Stomach smooth muscle (tissue), 2 donors: ENCODE measurements at regions not wholly inside any gene's neighbourhood (a gene's known extent, or its start where the extent isn't known, plus 50 kb on each side); places are given as distances from the start of the nearest gene placed in this dataset.
"Not testable (repeated sequence)": the region's sequence is repeated elsewhere in the genome, so short reads cannot be mapped to it uniquely, and the experiment has no call there.

Source experiments
- H3K27ac ChIP-seq: one replicate; pipeline ENCODE4 v1.7.0; 2013; ENCODE audit warnings: mild to moderate bottlenecking, low read length, inconsistent platforms
- H3K27me3 ChIP-seq, 2 donors: one replicate each; pipeline ENCODE4 v1.7.0; 2013; ENCODE audit warnings: low read length in 2 of 2; ENCODE audit not compliant: insufficient read depth in 2 of 2, control insufficient read depth in 1 of 2
- H3K36me3 ChIP-seq, 2 donors: one replicate each; pipeline ENCODE4 v1.7.0; 2013; ENCODE audit warnings: low read length in 2 of 2; ENCODE audit not compliant: control insufficient read depth in 2 of 2, insufficient read depth in 2 of 2
- H3K4me1 ChIP-seq: one replicate; pipeline ENCODE4 v1.7.0; 2013; ENCODE audit warnings: low read length; ENCODE audit not compliant: control insufficient read depth, insufficient read depth
- H3K4me3 ChIP-seq, 2 donors: one replicate each; pipeline ENCODE4 v1.7.0; 2013; ENCODE audit warnings: low read length in 2 of 2
- H3K9ac ChIP-seq, 2 donors: one replicate each; pipeline ENCODE4 v1.7.0; 2013; ENCODE audit warnings: low read length in 2 of 2, mild to moderate bottlenecking in 1 of 2
- H3K9me3 ChIP-seq, 2 donors: one replicate each; pipeline ENCODE4 v1.7.0; 2013; ENCODE audit warnings: low read length in 2 of 2; ENCODE audit not compliant: control insufficient read depth in 2 of 2
- donor health status: healthy.
- donor health status: Pancreatic carcinoma.

- no peak overlapping the region for H3K4me3 ChIP-seq
- no peak overlapping the region for H3K9ac ChIP-seq
- H3K36me3 ChIP-seq, result no peaks in the 10 kb centered on the region
- H3K27ac ChIP-seq, result no peak overlapping the region
- H3K9me3 ChIP-seq, result no peaks in the 10 kb centered on the region
- peaks cover 0 to 8% of the 10 kb centered on the region in 2 donors for H3K27me3 ChIP-seq
- no peaks in the 10 kb centered on the region for H3K4me1 ChIP-seq
Observed at GRCh38 chr5:160496334-160496733, 74.7 kb downstream of the PTTG1 start.

- H3K27me3 ChIP-seq, result peaks cover 0 to 8% of the 10 kb centered on the region in 2 donors
- H3K9me3 ChIP-seq, result no peaks in the 10 kb centered on the region
- no peak overlapping the region for H3K4me3 ChIP-seq
- H3K27ac ChIP-seq, result no peak overlapping the region
- H3K9ac ChIP-seq, result no peak overlapping the region
- H3K36me3 ChIP-seq, result no peaks in the 10 kb centered on the region
- no peaks in the 10 kb centered on the region for H3K4me1 ChIP-seq
Observed at GRCh38 chr5:160496784-160497183, 75.1 kb downstream of the PTTG1 start.

- H3K9ac ChIP-seq, result no peak overlapping the region
- H3K9me3 ChIP-seq, result no peaks in the 10 kb centered on the region
- no peaks in the 10 kb centered on the region for H3K36me3 ChIP-seq
- peaks cover 0 to 8% of the 10 kb centered on the region in 2 donors for H3K27me3 ChIP-seq
- H3K27ac ChIP-seq, result no peak overlapping the region
- no peaks in the 10 kb centered on the region for H3K4me1 ChIP-seq
- H3K4me3 ChIP-seq, result no peak overlapping the region
Observed at GRCh38 chr5:160497878-160498277, 76.2 kb downstream of the PTTG1 start.

- not testable (repeated sequence) for H3K27ac ChIP-seq, H3K36me3 ChIP-seq, H3K4me1 ChIP-seq, H3K9ac ChIP-seq, H3K4me3 ChIP-seq, H3K9me3 ChIP-seq, H3K27me3 ChIP-seq
Observed at GRCh38 chr5:160498441-160499043, 76.9 kb downstream of the PTTG1 start.

- Histone ChIP-seq H3K4me1 (no peaks in the 10 kb centered on the region), H3K9me3 (no peaks in the 10 kb centered on the region)
Observed at GRCh38 chr5:160500786-160501779, 79.4 kb downstream of the PTTG1 start.

GRCh38 chr5:160504906-160505305 lies 83.3 kb downstream of the PTTG1 start:
- Histone ChIP-seq H3K4me3 (no peak overlapping the region), H3K27ac (no peak overlapping the region), H3K27me3 (peaks cover 0 to 5% of the 10 kb centered on the region in 2 donors), H3K9ac (no peak overlapping the region), H3K36me3 (no peaks in the 10 kb centered on the region), H3K4me1 (no peaks in the 10 kb centered on the region), H3K9me3 (no peaks in the 10 kb centered on the region)

More at GRCh38 chr5:160500786-160501779, 79.4 kb downstream of the PTTG1 start:
- H3K27me3 ChIP-seq, result peaks cover 0 to 4% of the 10 kb centered on the region in 2 donors
- H3K9ac ChIP-seq, result no peak overlapping the region
- no peak overlapping the region for H3K4me3 ChIP-seq
- no peak overlapping the region for H3K27ac ChIP-seq
- no peaks in the 10 kb centered on the region for H3K36me3 ChIP-seq

- no peak overlapping the region for H3K9ac ChIP-seq
- H3K27ac ChIP-seq, result no peak overlapping the region
- H3K9me3 ChIP-seq, result no peaks in the 10 kb centered on the region
- H3K4me1 ChIP-seq, result no peaks in the 10 kb centered on the region
- no peak overlapping the region for H3K4me3 ChIP-seq
- H3K36me3 ChIP-seq, result no peaks in the 10 kb centered on the region
- H3K27me3 ChIP-seq, result peaks cover 0 to 5% of the 10 kb centered on the region in 2 donors
Observed at GRCh38 chr5:160506006-160507004, 84.7 kb downstream of the PTTG1 start.

- no peak overlapping the region for H3K27ac ChIP-seq
- no peaks in the 10 kb centered on the region for H3K9me3 ChIP-seq
- H3K4me1 ChIP-seq, result no peaks in the 10 kb centered on the region
- H3K36me3 ChIP-seq, result no peaks in the 10 kb centered on the region
- H3K27me3 ChIP-seq, result peaks cover 0 to 7% of the 10 kb centered on the region in 2 donors
- H3K9ac ChIP-seq, result no peak overlapping the region
- no peak overlapping the region for H3K4me3 ChIP-seq
Observed at GRCh38 chr5:160507221-160507721, 85.6 kb downstream of the PTTG1 start.

- Histone ChIP-seq H3K36me3 (no peaks in the 10 kb centered on the region), H3K4me1 (no peaks in the 10 kb centered on the region), H3K27ac (no peak overlapping the region), H3K4me3 (no peak overlapping the region), H3K9ac (no peak overlapping the region), H3K9me3 (no peaks in the 10 kb centered on the region), H3K27me3 (peaks cover 0 to 7% of the 10 kb centered on the region in 2 donors)
Observed at GRCh38 chr5:160508780-160509361, 87.2 kb downstream of the PTTG1 start.
